GM23248 (cell line): ENCODE measurements at regions not wholly inside any gene's neighbourhood (a gene's known extent, or its start where the extent isn't known, plus 50 kb on each side); places are given as distances from the start of the nearest gene placed in this dataset.

Experiments used
- EZH2 ChIP-seq: fragments of 200-600 bp; sonication (generic); IDR thresholded peaks from 2 replicates; pipeline ENCODE4 v1.6.1; 2018; ENCODE audit warnings: antibody characterized with exemption, mild to moderate bottlenecking; ENCODE audit not compliant: insufficient read depth, poor library complexity, severe bottlenecking
- EZH2phosphoT487 ChIP-seq: fragments of 200-600 bp; sonication (generic); IDR thresholded peaks from 2 replicates; pipeline ENCODE4 v1.6.1; 2018; ENCODE audit warnings: antibody characterized with exemption, moderate library complexity, mild to moderate bottlenecking, low read depth; ENCODE audit not compliant: insufficient read depth

GRCh38 chr4:181372014-181372413 is 871.2 kb upstream of the TENM3 start:
- TF ChIP-seq EZH2, result no peak
- no peak for TF ChIP-seq EZH2phosphoT487
